Activated CD8-positive, alpha-beta T cell treated with anti-CD3 and anti-CD28 coated beads, Interleukin-2, amount 10 ng/mL, durations not matched to agents 7 days and 5 days (primary cell): ENCODE measurements at regions not wholly inside any gene's neighbourhood (a gene's known extent, or its start where the extent isn't known, plus 50 kb on each side); places are given as distances from the start of the nearest gene placed in this dataset.

ENCODE experiments used
- ATAC-seq: fragments of 150-1000 bp; cut with Tn5 transposase; one replicate; pipeline ENCODE4 v1.10.0; 2021; ENCODE audit warnings: moderate library complexity
- CTCF ChIA-PET: fragments of 350-600 bp; sonication (Branson Sonifier 250); formaldehyde crosslinking; loops from one replicate; lab custom pipeline; 2021; ENCODE audit warnings: antibody characterized with exemption; lab: Charles Lee
- POLR2A ChIA-PET: fragments of 350-600 bp; sonication (Branson Sonifier 250); formaldehyde crosslinking; loops from one replicate; lab custom pipeline; 2021; ENCODE audit warnings: antibody characterized with exemption; lab: Charles Lee
- DNase-seq: peaks from one replicate; pipeline ENCODE4 v3.0.0-alpha.2; 2020
- H3K27ac Mint-ChIP-seq: one replicate; pipeline ENCODE4 v1.8.0; 2021; ENCODE audit warnings: mild to moderate bottlenecking, mixed read lengths
- H3K27me3 Mint-ChIP-seq: one replicate; pipeline ENCODE4 v1.8.0; 2021; ENCODE audit warnings: low read depth, mixed read lengths
- H3K36me3 Mint-ChIP-seq: one replicate; pipeline ENCODE4 v1.8.0; 2021; ENCODE audit warnings: low read depth, mixed read lengths
- H3K4me1 Mint-ChIP-seq: one replicate; pipeline ENCODE4 v1.8.0; 2021; ENCODE audit warnings: low read depth, mixed read lengths
- H3K4me3 Mint-ChIP-seq: one replicate; pipeline ENCODE4 v1.8.0; 2021; ENCODE audit warnings: mild to moderate bottlenecking, mixed read lengths
- H3K9me3 Mint-ChIP-seq: one replicate; pipeline ENCODE4 v1.8.0; 2022; ENCODE audit warnings: mixed read lengths; ENCODE audit not compliant: insufficient read depth

DNA sequence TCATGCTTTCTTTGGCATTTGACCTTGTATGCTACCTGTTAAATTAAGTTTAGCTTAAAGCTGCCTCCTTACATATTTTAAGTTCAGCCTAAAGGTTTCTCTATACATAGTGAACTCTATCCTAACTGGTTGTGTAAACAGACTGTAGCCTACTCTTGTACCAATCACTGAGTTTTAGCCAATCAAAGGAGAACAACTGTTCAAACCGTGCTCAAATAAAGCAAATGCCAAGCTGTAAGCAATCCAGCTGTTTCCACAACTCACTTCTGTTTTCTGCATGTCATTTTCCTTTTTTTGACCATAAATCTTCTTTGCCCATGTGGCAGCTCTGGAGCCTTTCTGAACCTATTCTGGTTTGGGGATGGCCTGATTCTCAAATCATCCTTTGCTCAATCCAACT is 1603.8 kb upstream of the ACVR2A start:
- Mint-ChIP-seq H3K27ac (no peak overlapping the region), H3K9me3 (no peaks in the 10 kb centered on the region), H3K4me1 (no peaks in the 10 kb centered on the region), H3K36me3 (no peaks in the 10 kb centered on the region), H3K4me3 (no peak overlapping the region), H3K27me3 (no peaks in the 10 kb centered on the region)
- ATAC-seq (no peak), DNase-seq (no peak)
- POLR2A ChIA-PET: no interaction called here
- CTCF ChIA-PET: no interaction called here

DNA sequence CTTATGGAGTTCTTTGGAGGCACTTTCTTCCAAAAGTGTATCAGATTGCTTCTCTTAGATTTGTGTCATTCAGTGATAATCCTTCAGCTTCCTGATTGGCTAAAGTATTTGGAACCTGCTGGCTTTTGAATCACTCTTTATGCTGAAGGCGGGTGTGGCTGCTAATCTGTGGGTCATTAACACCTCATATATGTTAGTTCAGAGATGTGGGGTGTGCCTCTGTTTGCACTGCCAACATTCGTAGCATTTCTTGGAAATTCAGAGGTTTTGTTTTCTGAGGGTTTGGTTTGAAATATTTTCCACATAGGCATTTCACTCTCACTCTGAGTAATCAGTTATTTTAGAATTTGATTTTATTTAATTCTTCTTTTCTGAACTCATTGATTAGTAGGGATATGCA is 1604.4 kb upstream of the ACVR2A start:
- Mint-ChIP-seq H3K27ac (no peak overlapping the region), H3K4me3 (no peak overlapping the region), H3K4me1 (no peaks in the 10 kb centered on the region), H3K36me3 (no peaks in the 10 kb centered on the region), H3K9me3 (no peaks in the 10 kb centered on the region), H3K27me3 (no peaks in the 10 kb centered on the region)
- ChIA-PET CTCF (no interaction called here), POLR2A (no interaction called here)
- DNase-seq (no peak), ATAC-seq (no peak)

DNA sequence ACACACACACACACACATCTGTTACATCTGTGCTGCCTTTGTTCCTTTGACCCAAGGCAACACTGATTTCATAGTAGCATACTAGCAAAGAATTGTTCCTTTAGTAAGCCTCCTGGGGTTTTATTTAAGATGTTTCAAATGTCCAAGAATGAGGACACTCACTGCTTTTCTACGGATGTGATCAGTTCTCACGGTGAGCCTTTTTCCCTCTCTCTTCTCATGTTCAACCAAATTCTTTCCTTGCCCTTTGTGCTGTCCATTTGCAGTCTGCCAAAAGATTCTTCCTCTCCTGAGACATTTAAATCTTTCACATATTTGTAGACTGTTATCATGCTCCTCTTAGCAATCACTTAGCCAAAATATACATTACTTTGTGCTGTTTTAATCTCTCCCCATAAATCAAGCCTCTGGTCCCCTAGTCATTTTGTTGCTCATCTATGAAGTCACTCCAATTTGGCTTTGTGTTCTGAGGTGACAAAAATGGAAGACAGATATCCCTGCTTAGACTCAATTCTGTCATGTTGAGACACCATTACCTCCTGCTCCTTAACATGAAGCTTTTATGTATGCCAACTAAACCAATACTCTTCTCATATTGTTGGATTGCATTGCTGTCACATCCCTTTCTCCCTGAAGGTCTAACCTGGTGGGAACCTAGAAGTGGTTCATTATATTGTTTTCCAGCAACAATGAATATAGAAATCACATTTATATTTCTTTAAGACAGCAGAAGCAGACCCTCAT is 1605.3 kb upstream of the ACVR2A start:
- H3K4me3 Mint-ChIP-seq: no peak overlapping the region
- CTCF ChIA-PET: no interaction called here
- no peaks in the 10 kb centered on the region for H3K27me3 Mint-ChIP-seq
- H3K4me1 Mint-ChIP-seq: no peaks in the 10 kb centered on the region
- no peak overlapping the region for H3K27ac Mint-ChIP-seq
- H3K36me3 Mint-ChIP-seq: no peaks in the 10 kb centered on the region
- no peak for ATAC-seq
- POLR2A ChIA-PET: no interaction called here
- no peak for DNase-seq
- H3K9me3 Mint-ChIP-seq: no peaks in the 10 kb centered on the region

DNA sequence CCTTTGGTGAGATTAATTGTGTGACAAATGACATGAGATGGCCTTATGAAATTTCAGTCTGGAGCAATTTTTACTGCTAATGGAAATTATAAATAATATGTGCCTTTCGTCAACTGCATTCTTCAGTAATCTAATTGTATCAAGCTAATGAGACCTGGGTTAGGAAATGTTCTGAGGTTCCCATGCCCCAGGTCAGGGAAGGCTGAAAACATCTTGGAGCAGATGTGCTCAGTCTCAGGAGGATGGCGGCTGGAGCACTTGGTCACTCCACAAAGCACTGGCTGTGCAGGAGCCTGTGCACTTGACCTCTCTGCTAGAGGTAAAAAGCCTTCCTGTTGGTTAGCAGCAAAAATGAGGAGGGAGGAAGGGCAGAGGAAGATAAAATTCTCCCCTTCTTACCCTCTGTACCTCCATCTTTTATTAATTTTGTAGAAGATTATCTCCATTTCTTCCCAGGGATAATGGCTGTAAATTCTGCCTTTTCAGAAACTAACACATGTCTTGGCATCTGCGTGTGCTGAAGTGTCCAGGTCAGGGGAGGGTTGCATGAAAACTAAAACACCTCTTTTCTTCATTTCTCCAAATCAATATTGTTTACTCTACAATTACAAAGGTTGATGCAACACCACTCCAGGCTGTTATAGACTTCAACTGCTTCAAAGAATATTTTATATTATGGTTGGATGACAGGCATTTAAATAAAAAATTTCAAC is 1606.4 kb upstream of the ACVR2A start:
- no peaks in the 10 kb centered on the region for H3K4me1 Mint-ChIP-seq
- ATAC-seq (no peak), DNase-seq (no peak)
- POLR2A ChIA-PET: no interaction called here
- no peak overlapping the region for H3K27ac Mint-ChIP-seq
- CTCF ChIA-PET: no interaction called here
- no peaks in the 10 kb centered on the region for H3K9me3 Mint-ChIP-seq
- H3K4me3 Mint-ChIP-seq: no peak overlapping the region
- H3K36me3 Mint-ChIP-seq: no peaks in the 10 kb centered on the region
- H3K27me3 Mint-ChIP-seq: no peaks in the 10 kb centered on the region

DNA sequence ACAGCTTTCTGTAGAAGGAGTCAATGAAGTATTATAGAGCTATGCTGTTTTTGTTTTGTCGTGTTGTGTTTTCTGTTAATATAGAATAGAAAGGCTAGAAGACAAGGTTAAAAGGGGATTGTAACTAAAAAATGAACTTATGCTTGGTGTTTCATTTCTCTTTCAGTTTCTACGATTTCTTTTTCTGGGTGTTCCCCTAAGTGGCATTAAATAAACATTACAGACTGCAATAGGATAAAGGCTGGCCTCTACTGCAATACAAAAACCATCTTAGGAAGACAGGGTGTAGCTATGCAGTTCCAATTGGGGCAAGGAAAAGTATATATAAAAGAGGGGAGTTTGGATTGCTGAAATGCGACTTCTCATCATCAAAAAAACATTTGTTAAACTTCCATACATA is 1609.7 kb upstream of the ACVR2A start:
- DNase-seq (no peak), ATAC-seq (no peak)
- Mint-ChIP-seq H3K9me3 (no peaks in the 10 kb centered on the region), H3K27ac (no peak overlapping the region), H3K27me3 (no peaks in the 10 kb centered on the region), H3K4me3 (no peak overlapping the region), H3K36me3 (no peaks in the 10 kb centered on the region), H3K4me1 (no peaks in the 10 kb centered on the region)
- ChIA-PET CTCF (no interaction called here), POLR2A (no interaction called here)

DNA sequence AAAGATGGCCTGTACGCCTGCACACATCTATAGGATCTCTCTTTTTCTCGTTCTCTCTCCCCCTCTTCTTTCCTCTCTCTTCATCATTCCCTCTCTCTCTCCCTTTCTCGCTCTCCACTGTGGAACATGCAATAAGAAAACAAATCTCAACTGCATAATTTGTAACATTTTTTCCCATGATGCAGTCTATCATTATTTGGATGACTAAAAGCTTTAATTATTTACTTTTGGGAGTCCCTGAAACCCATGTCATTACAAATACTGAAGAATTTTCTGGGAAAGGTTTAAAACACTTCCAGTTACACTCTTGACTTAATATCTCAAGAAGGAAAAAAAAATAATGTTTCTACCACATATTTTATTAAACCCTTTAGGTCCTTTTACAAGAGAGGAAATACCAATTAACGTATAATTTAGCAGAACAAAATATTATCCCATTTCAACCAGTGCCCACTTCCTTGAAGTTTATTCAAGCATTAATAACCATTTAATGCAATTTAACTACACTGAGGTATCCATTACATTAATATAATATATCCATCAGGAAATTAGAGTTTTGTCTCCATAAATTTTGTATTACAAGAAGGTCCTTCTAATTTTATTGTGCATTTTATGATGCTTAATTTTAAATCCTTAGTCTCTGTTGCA is 1615.2 kb upstream of the ACVR2A start:
- H3K4me3 Mint-ChIP-seq: no peak overlapping the region
- no peak overlapping the region for H3K27ac Mint-ChIP-seq
- no peaks in the 10 kb centered on the region for H3K27me3 Mint-ChIP-seq
- POLR2A ChIA-PET: no interaction called here
- no peaks in the 10 kb centered on the region for H3K9me3 Mint-ChIP-seq
- CTCF ChIA-PET: no interaction called here
- DNase-seq: no peak
- peaks cover 5% of the 10 kb centered on the region for H3K4me1 Mint-ChIP-seq
- no peaks in the 10 kb centered on the region for H3K36me3 Mint-ChIP-seq
- no peak for ATAC-seq

DNA sequence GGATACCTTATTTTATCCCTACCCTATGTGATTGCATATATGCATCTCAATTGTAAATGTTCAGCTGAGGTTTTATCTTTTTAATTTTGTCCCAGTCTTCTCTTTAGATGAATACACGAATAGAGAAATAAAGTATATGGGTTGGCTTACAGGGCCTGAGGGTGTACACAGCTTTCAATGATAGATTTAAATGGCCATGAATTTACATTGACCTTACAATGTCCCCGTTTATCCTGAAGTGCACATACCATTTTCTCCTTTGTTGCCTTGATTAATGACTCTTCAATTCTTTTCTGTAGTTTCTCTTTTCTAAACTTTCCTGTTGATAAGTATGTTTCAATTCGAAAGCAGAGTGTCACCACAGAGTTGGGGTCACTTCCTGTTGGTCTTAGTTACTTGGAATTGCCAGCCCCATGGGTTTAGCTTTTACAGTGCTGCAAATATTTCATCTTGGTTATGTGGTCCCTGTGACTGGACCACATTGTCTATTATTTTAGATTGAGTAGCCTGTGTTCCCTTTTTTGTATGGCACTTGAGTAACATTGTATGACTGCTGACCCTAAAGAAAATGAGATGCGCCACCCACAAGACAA is 1616.3 kb upstream of the ACVR2A start:
- H3K9me3 Mint-ChIP-seq: no peaks in the 10 kb centered on the region
- DNase-seq (no peak), ATAC-seq (no peak)
- H3K27ac Mint-ChIP-seq: no peak overlapping the region
- no peaks in the 10 kb centered on the region for H3K27me3 Mint-ChIP-seq
- POLR2A ChIA-PET: no interaction called here
- CTCF ChIA-PET: no interaction called here
- H3K4me3 Mint-ChIP-seq: no peak overlapping the region
- H3K36me3 Mint-ChIP-seq: no peaks in the 10 kb centered on the region
- H3K4me1 Mint-ChIP-seq: peaks cover 5% of the 10 kb centered on the region

DNA sequence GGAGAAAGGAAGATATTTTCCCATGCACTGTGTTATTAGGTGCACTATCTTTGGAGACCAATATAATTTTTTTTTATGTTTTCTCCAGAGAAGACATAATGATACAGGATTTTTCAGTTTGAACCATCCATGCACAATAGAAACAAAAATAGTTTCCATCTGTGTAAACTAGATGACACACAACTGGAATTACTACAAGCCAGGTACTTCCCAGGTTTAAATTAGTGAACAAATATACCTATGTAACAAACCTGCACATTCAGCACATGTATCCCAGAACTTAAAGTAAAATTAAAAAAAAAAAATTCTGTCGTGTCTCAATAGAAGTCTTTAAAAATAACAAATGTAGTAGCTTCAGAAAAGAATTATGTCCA is 1616.8 kb upstream of the ACVR2A start:
- H3K27me3 Mint-ChIP-seq: no peaks in the 10 kb centered on the region
- ChIA-PET POLR2A (no interaction called here), CTCF (no interaction called here)
- no peaks in the 10 kb centered on the region for H3K9me3 Mint-ChIP-seq
- H3K27ac Mint-ChIP-seq: no peak overlapping the region
- no peaks in the 10 kb centered on the region for H3K36me3 Mint-ChIP-seq
- no peak overlapping the region for H3K4me3 Mint-ChIP-seq
- peaks cover 5% of the 10 kb centered on the region for H3K4me1 Mint-ChIP-seq
- ATAC-seq (no peak), DNase-seq (no peak)

DNA sequence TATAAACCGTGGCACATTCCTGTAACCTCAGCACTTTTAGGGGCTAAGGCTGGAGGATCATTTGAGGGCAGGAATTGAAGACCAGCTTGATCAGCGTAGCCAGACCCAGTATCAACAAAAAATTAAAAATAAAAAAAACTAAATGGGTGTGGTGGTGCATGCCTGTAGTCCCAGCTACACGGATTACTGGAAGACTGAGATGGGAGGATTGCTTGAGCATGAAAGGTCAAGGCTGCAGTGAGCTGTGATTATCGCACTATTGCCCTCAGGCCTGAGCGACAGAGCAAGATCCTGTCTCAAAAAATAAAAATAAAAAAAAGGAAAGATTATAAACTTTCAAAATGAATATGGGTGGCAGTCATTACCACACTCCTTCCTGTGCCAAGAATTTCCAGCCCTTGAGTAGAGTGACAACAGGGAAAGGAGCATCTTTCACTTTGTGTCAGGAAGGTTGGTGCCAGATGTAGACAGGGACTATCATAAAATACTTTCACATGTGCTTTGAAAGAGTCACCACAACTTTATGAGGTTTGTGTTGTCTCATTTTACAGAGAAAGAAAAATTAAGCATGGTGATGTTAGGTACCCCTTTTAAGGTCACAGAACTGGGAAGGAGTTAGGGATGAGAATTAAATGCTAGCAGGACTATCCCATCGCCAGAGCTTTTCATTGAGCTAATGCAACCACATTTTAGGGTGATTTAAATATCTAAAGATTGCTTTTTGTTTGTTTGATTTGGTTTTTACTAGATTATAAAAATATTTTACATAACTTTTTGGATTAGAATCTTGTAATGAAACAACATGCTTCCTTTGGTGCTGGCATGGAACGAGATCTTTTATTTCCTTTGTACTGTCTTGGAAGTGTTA is 1617.4 kb upstream of the ACVR2A start:
- no peak for ATAC-seq
- H3K4me3 Mint-ChIP-seq: no peak overlapping the region
- no peak overlapping the region for H3K27ac Mint-ChIP-seq
- no peak for DNase-seq
- peaks cover 5% of the 10 kb centered on the region for H3K4me1 Mint-ChIP-seq
- H3K36me3 Mint-ChIP-seq: no peaks in the 10 kb centered on the region
- ChIA-PET CTCF (no interaction called here), POLR2A (no interaction called here)
- no peaks in the 10 kb centered on the region for H3K27me3 Mint-ChIP-seq
- no peaks in the 10 kb centered on the region for H3K9me3 Mint-ChIP-seq

DNA sequence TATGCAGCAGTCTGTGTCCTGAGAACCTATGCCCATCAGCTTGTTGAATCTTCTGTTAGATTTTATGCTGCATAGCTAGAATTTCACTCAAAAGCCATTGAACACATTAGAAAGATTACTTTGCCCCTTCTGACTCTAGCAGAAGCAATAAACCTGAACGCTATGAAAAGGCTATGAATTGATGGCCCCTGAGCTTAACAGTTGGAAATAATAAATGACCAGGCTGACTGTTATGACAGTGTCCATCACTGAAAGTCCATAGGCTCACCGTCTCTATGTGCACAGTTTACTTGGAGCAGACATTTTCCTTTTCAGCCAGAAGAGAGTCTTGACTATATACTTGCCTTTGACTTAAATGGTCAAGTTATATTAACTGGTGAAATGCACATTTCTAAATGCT is 1618.8 kb upstream of the ACVR2A start:
- DNase-seq (no peak), ATAC-seq (no peak)
- H3K27ac Mint-ChIP-seq: no peak overlapping the region
- H3K4me3 Mint-ChIP-seq: no peak overlapping the region
- no peaks in the 10 kb centered on the region for H3K27me3 Mint-ChIP-seq
- peaks cover 5% of the 10 kb centered on the region for H3K4me1 Mint-ChIP-seq
- ChIA-PET POLR2A (no interaction called here), CTCF (no interaction called here)
- H3K36me3 Mint-ChIP-seq: no peaks in the 10 kb centered on the region
- H3K9me3 Mint-ChIP-seq: no peaks in the 10 kb centered on the region

DNA sequence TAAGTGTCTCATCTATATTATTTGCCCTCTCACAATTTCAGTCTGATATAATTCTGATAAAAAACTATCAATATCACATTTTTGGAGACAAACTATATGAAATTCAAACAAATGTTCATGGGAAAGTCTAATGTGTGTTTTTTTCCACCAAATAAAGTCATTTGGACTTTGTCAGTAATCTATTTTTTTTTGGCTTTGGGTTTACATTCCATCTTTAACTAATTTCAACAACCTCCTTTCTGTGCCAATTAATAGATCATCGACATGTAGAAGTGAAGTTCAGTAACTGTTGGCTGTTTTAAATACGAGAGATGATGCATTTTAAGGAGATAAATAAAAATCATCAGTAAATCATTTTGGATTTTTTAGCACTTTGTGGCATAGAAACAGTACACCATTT is 1623.0 kb upstream of the ACVR2A start:
- H3K27me3 Mint-ChIP-seq: no peaks in the 10 kb centered on the region
- no peak overlapping the region for H3K27ac Mint-ChIP-seq
- H3K36me3 Mint-ChIP-seq: no peaks in the 10 kb centered on the region
- H3K4me3 Mint-ChIP-seq: no peak overlapping the region
- ChIA-PET POLR2A (no interaction called here), CTCF (no interaction called here)
- peaks cover 4% of the 10 kb centered on the region for H3K9me3 Mint-ChIP-seq
- DNase-seq (no peak), ATAC-seq (no peak)
- H3K4me1 Mint-ChIP-seq: no peaks in the 10 kb centered on the region
